ENCODE measurements at regions not wholly inside any gene's neighbourhood (a gene's known extent, or its start where the extent isn't known, plus 50 kb on each side); places are given as distances from the start of the nearest gene placed in this dataset.

DNA sequence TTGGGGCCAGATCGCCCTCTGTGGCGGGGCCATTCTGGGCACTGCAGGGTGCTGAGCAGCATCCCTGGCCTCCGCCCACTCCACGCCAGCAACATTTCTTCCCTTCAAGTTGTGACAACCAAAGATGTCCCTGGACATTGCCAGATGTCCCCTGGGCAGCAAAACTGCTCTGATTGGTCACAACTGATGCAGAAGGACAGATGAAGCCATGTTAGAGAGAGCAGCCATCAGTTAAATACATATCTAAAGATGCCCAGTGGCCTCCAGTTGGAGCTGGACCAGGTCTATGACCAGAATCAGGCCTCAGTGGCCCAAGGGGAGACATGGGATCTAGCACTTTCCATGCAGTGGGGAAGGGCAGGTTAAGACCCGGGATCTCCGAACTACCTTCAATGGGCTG is 125.7 kb downstream of the PTPRS start:
- DNase-seq, result no peak

DNA sequence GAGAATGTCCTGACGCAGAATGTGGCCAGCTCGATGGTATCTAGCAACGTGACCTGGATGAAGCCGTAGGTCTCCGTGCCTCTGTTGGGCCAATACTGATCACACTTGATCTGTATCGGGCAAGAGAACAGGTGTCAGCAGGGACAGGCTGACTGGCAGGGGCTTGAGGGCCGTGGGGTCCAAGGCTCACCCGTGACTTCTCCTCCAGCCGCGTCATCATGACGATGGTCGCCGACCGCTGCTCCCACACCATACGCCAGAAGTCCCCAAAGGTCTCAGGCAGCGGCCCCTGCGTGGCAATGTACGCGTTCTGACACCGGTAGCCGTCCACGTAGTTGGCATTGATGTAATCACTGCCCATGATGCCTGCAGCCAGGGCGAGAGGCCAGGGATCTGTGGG is 126.2 kb downstream of the PTPRS start:
- DNase-seq, result no peak

DNA sequence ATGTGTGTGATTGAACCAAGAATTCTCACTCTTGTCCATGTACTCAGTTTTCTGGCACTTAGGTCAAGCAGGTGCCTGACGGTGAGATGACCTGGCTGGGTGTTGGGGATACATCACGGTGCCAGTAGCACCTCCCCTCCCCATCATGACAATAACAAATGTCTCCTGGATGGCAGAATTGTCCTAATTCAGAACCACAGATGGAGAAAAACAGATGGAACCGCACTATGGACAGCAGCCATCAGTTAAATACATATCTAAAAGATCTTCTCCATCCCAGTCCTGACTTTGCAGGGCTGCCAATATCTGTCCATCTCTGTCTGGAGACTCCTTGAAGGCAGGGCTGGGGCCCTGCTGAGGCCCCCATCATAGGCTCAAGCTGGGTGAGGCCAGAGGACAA is 126.9 kb downstream of the PTPRS start:
- no peak for DNase-seq

DNA sequence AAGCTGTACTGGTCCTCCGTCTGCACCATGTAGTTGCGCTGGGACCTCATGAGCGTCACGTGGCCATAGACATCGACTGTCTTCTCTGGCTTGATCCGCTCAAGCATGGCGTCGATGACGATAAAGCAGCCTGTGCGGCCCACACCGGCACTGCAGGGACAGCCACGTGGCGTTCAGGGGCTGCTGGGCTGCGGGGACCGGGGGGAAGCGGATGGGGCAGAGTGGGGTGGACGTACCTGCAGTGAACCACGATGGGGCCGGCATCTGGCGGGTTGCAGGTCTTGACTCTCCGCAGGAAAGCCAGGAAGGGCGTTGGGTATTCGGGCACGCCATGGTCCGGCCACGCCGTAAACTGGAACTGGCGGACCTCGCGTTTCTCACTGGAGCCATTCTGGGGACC is 128.5 kb downstream of the PTPRS start:
- no peak for DNase-seq

DNA sequence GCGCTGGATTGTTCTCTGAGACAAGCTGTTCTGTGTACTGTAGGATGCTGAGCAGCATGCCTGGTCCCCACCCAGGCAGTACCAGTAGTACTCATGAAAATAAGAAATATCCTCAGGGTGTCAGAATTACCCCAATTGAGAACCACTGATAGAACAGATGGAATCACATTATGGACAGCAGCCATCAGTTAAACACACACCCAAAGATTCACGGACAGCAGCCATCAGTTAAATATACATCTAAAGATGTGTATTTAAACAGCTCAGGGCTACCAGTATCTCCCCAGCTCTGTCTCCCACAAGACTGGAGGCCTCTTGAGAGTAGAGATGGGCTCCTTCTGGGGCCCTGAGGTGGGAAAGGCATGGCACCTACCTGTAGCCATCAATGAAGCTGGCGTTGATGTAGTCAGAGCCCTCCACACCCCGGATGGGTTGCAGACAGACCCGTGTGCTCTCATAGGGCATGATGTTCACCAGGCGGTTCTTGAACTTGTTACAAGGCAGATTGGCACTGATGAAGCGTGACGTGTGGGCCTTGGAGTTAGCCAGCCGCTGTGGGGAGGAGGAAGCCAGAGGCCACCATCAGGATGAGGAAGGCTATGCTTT is 129.3 kb downstream of the PTPRS start:
- no peak for DNase-seq

DNA sequence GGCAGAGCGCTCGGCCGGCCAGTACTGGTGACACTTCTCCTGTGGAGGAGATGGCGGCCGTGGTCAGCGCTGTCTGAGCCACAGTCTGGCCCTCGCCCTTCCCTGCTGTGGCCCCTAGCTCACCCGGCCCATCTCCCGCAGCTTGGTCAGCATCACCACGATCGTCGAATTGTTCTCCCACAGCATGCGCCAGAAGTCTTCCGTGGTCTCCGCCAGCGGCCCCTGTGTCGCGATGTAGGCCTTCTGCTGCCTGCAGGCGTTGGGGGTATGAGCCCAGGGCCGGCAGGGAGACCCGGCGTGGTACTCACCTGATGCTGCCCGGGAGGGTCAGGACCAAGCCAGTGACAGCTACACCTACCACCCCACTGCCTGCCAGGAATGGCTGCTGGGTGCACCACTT is 130.1 kb downstream of the PTPRS start:
- DNase-seq, result no peak

DNA sequence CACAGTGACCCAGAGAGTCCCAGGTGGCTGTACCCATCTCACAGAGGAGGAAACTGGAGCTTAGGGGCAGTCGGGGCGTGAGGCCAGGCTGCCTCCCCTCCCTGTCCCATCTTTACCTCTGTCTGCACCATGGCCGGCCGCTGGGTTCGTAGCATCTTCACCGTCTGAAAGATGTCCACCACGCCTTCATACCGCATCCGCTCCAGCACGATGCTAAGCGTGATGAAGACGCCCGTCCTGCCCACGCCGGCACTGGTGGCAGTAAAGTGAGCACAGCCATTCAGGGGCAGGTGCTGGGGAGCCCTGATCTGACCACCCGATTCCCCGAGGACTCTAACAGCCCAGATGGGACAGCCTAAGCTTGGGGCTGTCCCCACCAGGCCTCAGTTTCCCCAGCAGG is 132.8 kb downstream of the PTPRS start:
- no peak for DNase-seq

DNA sequence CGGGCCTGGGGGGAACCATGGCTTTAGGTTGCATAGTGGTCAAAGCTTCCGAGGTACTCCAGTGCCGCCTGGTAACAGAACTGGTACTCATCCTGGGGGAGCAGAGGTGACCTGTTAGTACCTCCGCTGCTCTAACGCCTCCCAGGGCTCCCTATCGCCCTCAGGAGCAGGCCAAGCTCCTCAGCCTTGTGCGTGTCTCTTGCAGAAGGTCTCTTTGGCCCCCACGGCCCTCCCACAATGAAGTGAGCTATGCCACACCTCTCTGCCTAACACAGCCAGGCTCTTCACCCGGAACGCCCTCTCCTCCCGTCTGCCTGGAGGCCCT is 133.9 kb downstream of the PTPRS start:
- no peak for DNase-seq

DNA sequence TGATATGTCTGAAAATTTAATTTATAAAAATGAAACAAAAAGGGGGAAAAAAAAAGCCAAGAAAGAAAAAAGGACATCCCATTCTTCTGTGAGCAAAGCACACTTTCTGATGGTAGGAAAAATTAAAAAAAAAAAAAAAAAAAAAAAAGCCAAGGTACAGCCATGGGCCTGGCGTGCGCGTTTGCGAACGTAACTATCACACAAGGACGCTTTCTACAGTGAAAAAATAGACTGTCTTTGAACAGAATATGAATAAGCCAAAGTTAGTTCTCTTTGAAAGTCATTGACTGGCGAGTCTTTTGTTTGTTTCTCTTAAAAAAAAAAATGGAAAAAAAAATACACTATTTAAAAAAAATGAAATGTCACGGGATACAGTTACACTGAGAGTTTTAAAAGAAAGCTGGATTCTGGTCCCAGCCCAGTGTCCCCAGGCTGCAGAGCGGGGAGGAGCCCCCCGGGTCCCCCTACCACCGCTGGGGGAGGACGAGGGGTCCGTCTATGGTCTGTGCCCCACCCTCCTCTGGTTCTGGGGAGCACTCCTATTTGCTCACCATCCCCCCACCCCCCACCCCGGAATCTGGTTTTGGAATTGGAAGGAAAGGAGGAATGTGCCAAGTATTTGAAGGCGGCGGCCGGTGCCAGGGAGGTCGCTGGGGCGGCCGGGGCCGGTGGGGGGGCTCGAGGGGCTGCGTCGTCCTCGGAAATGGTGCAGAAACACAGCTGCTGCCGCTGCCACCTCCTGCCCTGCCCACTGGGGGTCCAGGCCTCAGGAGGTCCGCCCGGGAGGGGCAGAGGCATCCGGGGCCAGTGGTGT is 134.5 kb downstream of the PTPRS start:
- DNase-seq, result no peak

DNA sequence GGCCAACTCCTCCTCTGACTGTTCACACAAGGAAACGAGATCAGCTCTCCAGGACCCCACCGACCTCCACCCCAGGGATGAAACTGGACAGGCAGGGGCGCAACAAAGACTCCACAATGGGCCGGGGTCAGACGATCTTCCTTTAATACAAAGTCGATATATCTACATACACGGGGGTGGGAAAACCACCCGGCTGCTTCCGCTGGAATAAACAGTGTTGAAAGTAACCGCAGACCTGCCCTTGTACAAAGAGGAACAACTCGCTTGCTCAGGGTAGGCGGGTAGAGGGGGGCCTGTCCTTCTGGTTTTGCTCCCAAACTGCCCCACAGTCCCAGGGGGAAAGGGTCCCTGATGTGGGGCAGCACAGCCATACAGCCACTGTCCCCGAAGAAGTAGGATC is 135.2 kb downstream of the PTPRS start:
- DNase-seq, result peak; percentile 47

DNA sequence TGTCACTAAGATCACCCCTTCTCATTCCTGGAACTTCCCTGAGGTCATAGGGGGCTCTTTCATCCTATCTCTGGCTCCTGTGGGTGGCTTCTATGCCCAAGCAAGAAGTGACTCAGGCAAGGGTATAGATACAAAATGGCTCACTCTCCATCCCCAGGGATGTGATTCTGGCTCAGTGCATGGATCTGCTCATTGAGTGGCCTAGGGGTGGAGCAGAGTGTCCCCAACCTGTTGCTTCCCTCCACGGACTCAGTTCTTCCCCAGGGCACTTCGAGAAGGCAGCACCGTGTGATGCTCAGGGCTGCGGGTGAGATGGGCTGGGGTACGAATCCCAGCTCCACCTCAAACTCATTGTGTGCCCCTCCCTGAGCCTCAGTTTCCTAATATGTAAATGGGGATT is 136.4 kb downstream of the PTPRS start:
- no peak for DNase-seq

All from hematopoietic multipotent progenitor cell treated with erythropoietin and hydrocortisone succinate and interleukin-3 and kit ligand, for 4 days (in vitro differentiated cells).